ENCODE measurements at regions not wholly inside any gene's neighbourhood (a gene's known extent, or its start where the extent isn't known, plus 50 kb on each side); places are given as distances from the start of the nearest gene placed in this dataset.
A peak's percentile ranks its signal among the peaks of the same experiment; 100 is the strongest.
"Not testable (repeated sequence)": the region's sequence is repeated elsewhere in the genome, so short reads cannot be mapped to it uniquely, and the experiment has no call there.

DNA sequence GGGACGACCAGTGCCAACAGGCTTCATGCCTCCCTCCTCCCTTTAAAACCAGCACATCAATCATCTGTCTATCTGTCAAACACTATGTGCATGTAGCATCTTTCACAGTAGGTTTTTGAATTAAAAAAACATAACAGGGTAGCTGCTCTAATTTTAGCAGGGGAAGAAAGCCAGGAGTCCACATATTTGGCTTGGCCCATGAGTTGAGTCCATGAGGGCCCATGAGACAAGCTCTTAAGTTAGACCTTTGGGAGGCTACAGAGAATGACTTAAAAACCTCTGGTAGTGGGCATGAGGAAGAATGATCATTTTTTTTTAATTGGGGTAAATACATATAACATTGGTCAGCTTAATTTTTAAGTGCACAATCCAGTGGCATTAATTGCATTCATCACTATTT is 194.9 kb downstream of the UTRN start:
- no peak for DNase-seq

DNA sequence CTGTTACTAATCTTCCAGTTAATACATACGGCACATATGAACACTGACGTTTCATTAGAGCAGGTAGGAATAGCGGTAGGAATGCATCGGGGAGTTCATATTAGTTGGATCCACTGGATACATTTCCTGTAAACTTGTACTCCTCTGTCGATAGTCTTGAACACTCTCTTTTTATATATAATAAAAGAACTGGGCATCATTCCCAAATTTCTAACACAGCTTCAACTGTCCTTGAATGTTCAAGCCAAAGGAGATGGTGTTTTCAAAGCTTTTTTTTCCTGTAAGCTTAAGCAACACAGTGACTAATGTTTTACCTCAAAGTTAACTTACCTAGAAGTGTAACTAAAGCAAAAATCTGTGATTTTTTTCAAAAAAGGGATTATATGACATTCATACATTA is 195.3 kb downstream of the UTRN start:
- DNase-seq: no peak

DNA sequence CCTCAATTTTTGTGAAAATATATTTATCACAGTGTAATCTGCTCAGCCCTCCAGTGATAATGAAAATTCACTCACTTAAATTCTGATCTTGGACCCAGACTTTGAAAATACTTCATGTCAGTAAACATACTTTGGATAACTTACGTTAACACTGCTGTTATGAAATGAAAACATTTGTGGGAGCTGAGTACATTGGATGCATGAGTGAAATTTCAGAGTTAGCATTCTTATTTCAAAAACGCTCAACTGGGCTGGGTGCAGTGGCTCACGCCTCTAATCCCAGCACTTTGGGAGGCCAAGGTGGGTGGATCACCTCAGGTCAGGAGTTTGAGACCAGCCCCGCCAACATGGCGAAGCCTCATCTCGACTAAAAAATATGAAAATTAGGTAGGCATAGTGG is 196.4 kb downstream of the UTRN start:
- DNase-seq: no peak

DNA sequence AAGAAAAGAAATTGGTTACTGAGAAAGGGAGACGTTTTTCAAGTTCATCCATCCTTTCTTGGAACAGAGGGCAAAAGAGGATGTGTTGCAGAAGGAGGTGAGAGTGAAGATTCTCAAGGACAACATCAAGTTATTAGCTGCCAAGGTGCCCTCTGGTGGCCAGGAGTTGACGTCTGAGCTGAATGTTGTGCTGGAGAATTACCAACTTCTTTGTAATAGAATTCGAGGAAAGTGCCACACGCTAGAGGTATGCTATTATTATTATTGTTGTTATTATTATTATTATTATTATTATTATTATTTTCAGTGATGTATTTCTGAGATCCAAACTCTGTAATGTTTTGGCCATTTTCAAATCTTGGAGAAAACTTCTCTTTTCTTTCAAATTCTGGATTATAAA is 197.0 kb downstream of the UTRN start:
- peak; percentile 78 for DNase-seq

DNA sequence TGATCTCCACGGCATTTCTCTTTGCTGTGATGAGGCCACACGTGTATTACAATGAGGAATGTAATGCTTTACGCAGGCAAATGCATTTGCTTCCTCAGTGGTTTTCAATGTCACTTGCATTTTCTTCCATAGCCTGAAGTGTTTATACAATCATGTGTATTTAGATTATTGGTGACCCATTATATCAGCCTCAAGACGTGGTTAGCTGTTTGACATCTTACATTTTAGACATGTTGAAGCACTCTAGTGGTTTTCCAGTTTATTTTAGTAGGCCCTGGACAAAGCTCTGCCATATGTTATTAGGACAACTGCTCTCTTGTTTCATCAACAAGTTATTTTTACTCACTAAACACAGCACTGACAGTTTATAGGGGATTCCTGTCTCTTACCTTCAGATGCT is 200.4 kb downstream of the UTRN start:
- no peak for DNase-seq

DNA sequence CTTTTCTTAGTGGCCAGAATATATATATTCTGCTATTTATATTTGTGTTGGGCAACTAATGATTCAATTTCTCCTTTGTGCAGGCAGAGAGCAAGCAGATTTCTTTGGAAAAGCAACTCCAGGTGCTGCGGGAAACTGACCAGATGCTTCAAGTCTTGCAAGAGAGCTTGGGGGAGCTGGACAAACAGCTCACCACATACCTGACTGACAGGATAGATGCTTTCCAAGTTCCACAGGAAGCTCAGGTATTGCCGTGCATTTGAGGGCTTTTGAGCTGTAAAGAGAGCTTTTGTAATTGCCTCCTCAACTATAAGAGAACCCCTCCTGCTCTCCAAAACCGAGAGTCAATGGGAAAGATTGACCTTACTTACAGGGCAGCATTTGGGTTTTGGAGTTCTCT is 203.5 kb downstream of the UTRN start:
- no peak for DNase-seq

DNA sequence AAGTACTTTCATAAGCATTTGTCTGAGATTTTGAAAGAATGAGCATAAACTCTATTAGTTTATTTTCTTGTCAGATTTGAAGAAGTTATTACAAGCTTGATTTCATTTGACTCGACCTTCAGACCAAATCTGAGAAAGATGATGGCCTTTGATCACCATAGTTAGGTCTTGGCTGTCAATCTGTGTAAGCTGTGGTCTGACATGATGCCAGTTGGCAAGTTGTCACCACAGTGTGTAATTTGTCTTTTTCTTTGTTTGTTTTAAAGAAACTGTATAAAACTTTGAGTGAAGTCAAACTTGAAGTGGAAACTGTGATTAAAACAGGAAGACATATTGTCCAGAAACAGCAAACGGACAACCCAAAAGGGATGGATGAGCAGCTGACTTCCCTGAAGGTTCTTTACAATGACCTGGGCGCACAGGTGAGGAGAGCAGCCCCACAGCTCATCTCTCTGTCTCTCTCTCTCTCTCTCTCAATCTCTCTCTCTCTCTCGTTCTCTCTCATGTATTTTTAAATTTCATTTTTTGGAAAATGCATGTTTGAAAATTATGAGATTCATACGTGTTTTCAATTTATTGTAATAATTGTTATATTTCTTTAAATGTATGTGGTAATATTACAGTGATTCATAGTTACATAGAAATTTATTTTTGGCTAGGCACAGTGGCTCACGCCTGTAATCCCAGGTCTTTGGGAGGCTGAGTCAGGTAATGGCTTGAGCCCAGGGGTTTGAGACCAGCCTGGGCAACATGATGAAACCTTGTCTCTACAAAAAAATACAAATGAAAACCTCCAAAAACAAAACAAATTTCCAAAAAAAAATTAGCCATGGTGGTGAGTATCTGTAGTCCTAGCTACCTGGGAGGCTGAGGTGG is 208.1 kb downstream of the UTRN start:
- peak; percentile 13 for DNase-seq

DNA sequence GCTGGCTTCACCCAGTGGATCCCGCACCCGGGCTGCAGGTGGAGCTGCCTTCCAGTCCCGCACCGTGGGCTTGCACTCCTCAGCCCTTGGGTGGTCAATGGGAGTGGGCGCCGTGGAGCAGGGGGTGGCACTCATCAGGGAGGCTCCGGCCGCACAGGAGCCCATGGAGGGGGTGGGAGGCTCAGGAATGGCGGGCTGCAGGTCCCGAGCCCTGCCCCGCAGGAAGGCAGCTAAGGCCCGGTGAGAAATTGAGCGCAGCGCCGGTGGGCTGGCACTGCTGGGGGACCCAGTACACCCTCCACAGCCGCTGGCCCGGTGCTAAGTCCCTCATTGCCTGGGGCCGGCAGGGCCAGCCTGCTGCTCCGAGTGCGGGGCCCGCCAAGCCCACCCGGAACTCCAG is 209.9 kb downstream of the UTRN start:
- not testable (repeated sequence) for DNase-seq

DNA sequence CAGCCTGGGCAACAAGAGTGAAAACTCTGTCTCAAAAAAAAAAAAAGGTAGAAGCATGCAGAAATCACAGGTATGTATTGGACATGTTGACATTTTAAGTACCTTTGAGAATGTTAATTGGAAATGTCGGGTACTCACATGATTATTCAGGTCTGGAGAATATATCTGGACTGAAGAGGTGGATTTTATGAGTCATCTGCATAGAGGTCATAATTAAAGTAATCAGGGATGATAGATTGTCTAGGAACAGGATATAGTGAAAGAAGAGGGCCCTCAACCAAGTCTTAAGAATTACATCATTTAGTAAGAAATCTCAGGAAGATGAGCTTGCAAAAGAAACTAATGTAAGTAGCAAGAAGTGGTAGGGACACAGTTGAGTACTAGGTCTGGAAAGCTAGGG is 212.5 kb downstream of the UTRN start:
- peak; percentile 4 for DNase-seq

DNA sequence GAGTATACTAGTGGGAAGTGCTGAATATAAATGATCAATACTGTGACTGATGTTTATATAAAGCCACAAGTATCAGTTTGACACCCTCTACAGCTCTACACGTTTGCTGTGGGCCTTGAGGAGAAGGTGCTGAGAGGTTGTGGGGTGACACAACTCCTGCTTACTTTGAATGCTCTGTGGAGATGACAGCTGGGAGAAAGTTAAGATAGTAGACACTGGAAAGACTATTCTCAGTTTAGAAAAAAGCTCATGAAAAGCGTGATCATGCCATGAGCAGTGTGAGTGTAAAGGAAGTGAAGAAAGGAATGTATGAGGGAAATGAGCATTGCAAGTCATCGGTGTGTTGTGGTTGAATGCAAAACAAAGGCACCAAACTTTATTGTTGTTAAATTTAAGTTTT is 215.8 kb downstream of the UTRN start:
- DNase-seq: no peak

DNA sequence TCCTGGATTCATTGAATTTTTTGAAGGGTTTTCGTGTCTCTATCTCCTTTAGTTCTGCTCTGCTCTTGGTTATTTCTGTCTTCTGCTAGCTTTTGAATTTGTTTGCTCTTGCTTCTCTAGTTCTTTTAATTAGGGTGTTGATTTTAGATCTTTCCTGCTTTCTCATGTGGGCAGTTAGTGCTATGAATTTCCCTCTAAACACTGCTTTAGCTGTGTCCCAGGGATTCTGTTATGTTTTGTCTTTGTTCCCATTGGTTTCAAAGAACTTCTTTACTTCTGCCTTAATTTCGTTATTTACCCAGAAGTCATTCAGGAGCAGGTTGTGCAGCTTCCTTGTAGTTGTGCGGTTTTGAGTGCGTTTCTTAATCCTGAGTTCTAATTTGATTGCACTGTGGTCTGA is 220.1 kb downstream of the UTRN start:
- not testable (repeated sequence) for DNase-seq

DNA sequence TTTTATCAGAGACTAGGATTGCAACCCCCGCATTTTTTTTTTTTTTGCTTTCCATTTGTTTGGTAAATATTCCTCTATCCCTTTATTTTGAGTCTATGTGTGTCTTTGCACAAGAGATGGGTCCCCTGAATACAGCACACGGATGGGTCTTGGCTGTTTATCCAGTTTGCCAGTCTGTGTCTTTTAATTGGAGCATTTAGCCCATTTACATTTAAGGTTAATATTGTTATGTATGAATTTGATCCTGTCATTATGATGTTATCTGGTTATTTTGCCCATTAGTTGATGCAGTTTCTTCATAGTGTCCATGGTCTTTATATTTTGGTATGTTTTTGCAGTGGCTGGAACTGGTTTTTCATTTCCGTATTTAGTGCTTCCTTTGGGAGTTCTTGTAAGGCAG is 220.9 kb downstream of the UTRN start:
- not testable (repeated sequence) for DNase-seq

DNA sequence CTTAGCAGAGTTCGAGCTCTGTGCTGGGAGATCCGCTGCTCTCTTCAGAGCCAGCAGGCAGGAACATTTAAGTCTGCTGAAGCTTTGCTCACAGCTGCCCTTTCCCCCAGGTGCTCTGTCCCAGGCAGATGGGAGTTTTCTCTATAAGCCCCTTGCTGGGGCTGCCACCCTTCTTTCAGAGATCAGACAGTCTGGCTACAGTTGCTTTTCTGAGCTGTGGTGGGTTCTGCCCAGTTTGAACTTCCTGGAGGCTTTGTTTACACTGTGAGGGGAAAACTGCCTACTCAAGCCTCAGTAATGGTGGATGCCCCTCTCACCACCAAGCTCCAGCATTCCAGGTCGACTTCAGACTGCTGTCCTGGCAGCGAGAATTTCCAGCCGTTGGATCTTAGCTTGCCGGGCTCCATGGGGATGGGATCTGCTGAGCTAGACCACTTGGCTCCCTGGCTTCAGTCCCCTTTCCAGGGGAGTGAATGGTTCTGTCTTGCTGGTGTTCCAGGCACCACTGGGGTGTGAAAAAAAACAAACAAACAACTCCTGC is 222.7 kb downstream of the UTRN start:
- not testable (repeated sequence) for DNase-seq

DNA sequence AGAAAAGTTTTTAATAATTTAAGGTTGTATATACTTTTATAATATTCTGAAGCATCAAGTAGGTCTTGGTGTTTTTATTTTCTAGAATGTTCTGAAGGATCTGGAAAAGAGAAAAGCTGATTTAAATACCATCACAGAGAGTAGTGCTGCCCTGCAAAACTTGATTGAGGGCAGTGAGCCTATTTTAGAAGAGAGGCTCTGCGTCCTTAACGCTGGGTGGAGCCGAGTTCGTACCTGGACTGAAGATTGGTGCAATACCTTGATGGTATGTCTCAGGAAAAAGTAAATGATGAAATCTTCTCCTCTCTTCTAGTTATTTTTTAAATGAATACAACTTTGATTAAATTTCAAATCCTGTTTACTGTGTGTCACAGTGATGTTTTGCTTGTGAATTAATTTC is 225.7 kb downstream of the UTRN start:
- DNase-seq: no peak

DNA sequence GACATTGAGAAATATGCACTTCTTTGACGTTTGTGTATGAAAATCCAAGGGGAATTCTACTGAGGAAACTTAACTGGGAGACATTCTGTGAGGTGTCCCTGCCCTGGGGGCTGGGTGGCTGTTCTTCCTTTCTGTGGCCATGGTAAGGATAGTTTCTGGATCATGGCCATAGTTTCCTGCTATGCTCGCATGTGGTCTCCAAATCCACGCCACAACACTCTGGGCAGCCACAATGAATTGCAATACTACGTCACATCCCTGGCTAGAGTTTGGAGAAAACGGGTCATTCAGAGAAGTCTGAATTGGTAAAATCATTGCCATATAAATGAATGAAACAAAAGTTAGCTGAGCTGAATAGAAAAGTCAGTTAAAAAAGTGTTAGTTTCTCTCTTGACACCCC is 230.6 kb downstream of the UTRN start:
- DNase-seq: no peak

DNA sequence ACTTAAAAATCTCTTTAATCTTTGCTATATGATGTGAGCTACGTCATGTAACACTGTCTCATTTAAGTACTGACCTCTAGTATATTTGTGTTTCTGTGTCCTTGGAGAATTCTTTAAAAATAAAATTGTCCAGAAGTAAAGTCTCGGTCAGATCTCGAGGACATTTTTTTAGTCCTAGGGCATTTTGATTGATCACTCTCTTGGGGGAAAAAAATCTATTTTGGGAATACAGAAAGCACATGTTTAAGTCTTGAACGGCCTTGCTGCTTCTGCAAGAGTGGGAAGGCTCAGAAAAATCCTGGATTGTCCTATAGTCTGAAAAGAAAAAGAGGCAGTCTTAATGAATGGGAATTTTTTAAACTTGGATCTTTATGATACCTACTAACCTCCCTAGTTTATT is 234.3 kb downstream of the UTRN start:
- no peak for DNase-seq

DNA sequence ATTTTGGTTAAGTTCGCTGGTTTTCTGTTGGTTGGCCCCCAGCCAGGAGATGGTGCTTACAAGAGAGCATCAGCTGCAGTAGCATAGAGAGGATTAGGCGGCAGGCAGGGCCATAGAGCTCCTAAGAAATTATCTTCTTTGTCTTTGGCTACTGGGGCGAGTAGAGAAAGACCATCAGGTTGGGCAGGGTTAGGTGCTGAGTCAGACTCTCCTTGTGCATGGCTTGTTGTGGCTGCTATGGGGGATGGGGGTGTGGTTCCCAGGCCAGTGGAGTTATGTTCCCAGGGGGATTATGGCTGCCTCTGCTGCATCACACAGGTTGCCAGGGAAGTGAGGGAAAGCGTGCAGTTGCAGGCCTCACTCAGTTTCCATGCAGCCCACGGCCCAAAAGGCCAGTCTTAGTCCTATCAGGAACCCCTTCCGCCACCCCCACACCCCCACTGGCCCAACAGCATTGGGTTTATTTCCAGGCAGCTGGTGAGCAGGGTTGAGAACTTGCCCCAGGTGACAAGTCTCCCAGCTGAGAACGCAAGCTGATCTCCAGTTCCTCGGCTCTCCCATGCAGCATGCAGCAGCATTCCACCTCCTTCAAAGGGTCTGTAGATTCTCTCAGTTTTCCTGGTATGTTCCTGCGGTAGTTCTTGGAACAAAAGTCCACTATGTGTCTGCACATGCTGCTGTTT is 243.7 kb downstream of the UTRN start:
- peak; percentile 78 for DNase-seq

DNA sequence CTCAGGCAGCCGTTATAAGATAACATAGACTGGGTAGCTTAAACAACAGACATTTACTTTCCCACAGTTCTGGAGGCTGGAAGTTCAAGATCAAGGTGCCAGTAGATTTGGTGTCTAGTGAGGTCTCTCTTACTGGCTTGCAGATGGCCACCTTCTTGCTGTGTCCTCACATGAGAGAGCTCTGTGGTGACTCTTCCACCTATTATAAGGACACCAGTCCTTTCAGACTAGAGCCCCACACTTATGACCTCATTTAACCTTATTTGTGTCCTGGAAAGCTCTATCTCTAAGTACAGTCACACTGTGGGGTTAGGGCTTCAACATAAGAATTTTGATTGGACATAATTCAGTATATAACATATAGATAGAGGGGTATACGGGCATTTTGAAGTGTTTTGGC is 245.0 kb downstream of the UTRN start:
- DNase-seq: no peak

DNA sequence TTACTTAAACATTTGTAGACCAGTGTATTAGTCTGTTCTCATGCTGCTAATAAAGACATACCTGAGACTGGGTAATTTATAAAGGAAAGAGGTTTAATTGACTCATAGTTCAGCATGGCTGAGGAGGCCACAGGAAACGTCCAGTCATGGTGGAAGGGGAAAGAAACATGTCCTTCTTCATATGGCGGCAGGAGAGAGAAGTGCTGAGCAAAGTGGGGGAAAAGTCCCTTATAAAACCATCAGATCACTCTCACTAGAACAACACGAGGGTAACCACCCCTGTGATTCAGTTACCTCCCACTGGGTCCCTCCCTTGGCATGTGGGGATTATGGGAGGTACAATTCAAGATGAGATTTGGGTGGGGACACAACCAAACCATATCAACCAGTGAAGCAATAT is 247.1 kb downstream of the UTRN start:
- DNase-seq: not testable (repeated sequence)

DNA sequence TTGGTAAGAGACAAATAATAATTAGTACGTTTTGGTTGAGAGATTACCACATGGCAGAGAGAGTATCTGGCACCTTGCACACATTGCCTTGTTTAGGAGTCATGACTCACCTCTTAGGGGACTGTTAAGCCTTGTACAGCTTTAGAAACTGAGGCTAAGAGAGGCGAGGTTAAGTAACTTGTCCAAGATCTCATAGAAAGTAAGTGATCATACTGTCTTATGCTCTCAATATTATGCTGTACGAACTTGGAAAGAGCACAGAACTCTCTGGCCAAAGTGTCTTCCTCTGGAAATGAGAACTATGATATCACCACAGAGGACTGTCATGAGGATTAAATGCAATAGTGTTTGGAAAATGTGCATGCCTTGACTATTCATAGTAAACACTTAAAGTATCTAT is 249.0 kb downstream of the UTRN start:
- no peak for DNase-seq

DNA sequence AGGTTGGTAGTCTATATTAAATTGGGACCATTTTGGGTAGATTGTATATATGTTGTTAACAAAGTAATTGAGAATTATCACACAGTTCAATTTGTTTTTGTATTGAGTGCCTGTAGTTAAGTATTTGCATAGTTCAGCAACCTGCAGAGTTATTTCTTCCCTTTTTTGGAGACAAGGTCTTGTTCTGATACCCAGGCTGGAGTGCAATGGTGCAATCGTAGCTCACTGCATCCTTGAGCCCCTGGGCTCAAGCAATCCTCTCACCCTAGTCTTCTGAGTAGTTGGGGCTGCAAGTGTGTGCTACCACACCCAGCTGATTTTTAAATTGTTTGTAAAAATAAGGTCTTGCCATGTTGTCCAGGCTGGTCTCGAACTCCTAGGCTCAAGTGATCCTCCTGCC is 250.5 kb downstream of the UTRN start:
- no peak for DNase-seq

DNA sequence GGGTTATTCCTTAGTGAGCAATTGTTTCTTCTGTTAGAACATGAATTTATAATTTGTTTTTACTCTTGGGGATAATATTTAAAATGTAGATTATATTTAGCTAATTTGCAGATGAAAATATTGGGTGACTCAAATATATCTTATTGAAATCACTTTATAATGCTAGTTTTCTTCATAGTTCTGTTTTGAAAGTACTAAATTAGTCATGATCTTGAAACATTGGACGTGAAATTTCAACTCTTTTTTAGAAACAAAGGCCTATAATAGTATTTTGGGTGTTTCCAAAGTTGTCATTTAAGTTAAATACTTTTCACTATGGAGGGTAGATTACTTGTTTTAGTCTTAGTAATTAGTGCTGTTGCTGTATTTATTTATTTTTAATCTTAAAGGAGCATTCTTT is 250.9 kb downstream of the UTRN start:
- DNase-seq: no peak

DNA sequence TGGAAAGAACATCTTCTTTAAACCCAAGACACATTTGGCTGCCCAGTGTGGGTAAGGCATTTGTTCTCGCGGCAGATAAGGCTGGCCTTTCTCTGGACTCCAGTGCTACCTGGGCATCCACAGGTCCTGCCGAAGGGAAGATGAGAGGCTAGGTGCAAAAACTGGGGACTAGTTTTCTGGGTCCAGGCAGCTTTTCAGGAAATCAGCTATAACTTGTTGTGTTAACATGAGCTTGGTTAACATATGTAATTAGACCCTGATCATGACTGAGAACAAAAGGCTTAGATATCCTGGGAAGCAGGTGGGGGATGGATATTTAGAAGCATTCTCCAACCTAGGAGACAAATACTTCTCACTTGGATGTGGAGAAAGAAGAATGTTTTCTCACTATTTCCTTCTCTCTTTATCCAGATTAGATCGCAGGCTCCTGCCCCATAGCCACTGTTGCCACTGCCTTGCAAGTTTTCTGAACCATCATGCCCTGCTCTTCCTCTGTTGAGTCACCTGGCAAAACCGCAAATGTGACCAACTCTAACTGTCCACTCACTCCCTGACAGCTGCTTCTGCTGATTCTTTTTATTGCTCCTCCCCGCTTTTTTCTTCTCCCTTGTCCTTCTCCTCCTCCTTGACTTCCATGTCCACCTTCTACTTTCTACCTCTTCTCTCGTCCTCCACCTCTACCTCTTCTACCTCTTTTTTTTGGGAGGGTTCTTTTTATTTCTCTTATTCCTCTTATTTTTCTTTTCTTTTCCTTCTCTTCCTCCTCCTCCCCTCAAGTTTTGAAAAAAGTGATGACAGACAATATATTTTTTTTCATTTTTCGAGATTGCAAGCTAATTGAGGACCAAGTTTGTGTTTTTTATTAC is 258.1 kb downstream of the UTRN start:
- peak; percentile 14 for DNase-seq
